H9 (cell line): ENCODE measurements at regions not wholly inside any gene's neighbourhood (a gene's known extent, or its start where the extent isn't known, plus 50 kb on each side); places are given as distances from the start of the nearest gene placed in this dataset.

Experiments
- DNase-seq: peaks from one replicate; pipeline ENCODE4 v3.0.0-alpha.2; 2017
- H2AFZ ChIP-seq: one replicate; pipeline ENCODE4 v1.6.1; 2013; ENCODE audit warnings: mild to moderate bottlenecking, low read length, control low read depth, moderate library complexity
- H2AK5ac ChIP-seq: 2 replicates; pipeline ENCODE4 v1.6.1; 2013; ENCODE audit warnings: low read length, control low read depth, mixed read lengths; ENCODE audit not compliant: insufficient read length
- H2BK120ac ChIP-seq: one replicate; pipeline ENCODE4 v1.6.1; 2013; ENCODE audit warnings: low read depth, mild to moderate bottlenecking, low read length, control low read depth, inconsistent platforms; ENCODE audit not compliant: poor library complexity, severe bottlenecking
- H2BK12ac ChIP-seq: 2 replicates; pipeline ENCODE4 v1.6.1; 2013; ENCODE audit warnings: low read length, control low read depth, mixed read lengths, low read depth; ENCODE audit not compliant: insufficient read length
- H2BK15ac ChIP-seq: 2 replicates; pipeline ENCODE4 v1.6.1; 2013; ENCODE audit warnings: low read depth, low read length, control low read depth
- H2BK20ac ChIP-seq: one replicate; pipeline ENCODE4 v1.6.1; 2013; ENCODE audit warnings: low read depth, mild to moderate bottlenecking, low read length, control low read depth, inconsistent platforms; ENCODE audit not compliant: poor library complexity, severe bottlenecking
- H2BK5ac ChIP-seq: 2 replicates; pipeline ENCODE4 v1.6.1; 2013; ENCODE audit warnings: low read length, control low read depth, mixed read lengths; ENCODE audit not compliant: insufficient read length
- H3K14ac ChIP-seq: 2 replicates; pipeline ENCODE4 v1.6.1; 2013; ENCODE audit warnings: low read length, control low read depth; ENCODE audit not compliant: insufficient read depth
- H3K18ac ChIP-seq: 2 replicates; pipeline ENCODE4 v1.6.1; 2013; ENCODE audit warnings: low read depth, mild to moderate bottlenecking, mixed read lengths, low read length, control low read depth; ENCODE audit not compliant: insufficient read length
- H3K23ac ChIP-seq: 2 replicates; pipeline ENCODE4 v1.6.1; 2013; ENCODE audit warnings: low read length, control low read depth, mixed read lengths, low read depth; ENCODE audit not compliant: insufficient read length
- H3K23me2 ChIP-seq: 2 replicates; pipeline ENCODE4 v1.6.1; 2013; ENCODE audit warnings: low read depth, mild to moderate bottlenecking, mixed read lengths, low read length, control low read depth; ENCODE audit not compliant: insufficient read length, poor library complexity, severe bottlenecking
- H3K27ac ChIP-seq: 2 replicates; pipeline ENCODE4 v1.5.1; 2013; ENCODE audit warnings: low read length, control low read depth, mixed read lengths, low read depth; ENCODE audit not compliant: insufficient read length
- H3K27me3 ChIP-seq: 2 replicates; pipeline ENCODE4 v1.6.1; 2013; ENCODE audit warnings: low read length, control low read depth, inconsistent platforms; ENCODE audit not compliant: insufficient read depth
- H3K4ac ChIP-seq: 2 replicates; pipeline ENCODE4 v1.6.1; 2013; ENCODE audit warnings: low read depth, mild to moderate bottlenecking, control low read depth, inconsistent platforms, low read length, moderate library complexity
- H3K4me1 ChIP-seq: 2 replicates; pipeline ENCODE4 v1.6.1; 2013; ENCODE audit warnings: low read length, control low read depth, inconsistent platforms; ENCODE audit not compliant: insufficient read depth
- H3K4me2 ChIP-seq: 2 replicates; pipeline ENCODE4 v1.6.1; 2013; ENCODE audit warnings: low read length, control low read depth, mixed read lengths; ENCODE audit not compliant: insufficient read length, insufficient read depth
- H3K56ac ChIP-seq: 2 replicates; pipeline ENCODE4 v1.6.1; 2013; ENCODE audit warnings: low read depth, mild to moderate bottlenecking, mixed read lengths, low read length, control low read depth; ENCODE audit not compliant: insufficient read length
- H3K79me1 ChIP-seq: 2 replicates; pipeline ENCODE4 v1.6.1; 2013; ENCODE audit warnings: low read depth, mild to moderate bottlenecking, moderate library complexity, low read length, control low read depth, inconsistent platforms; ENCODE audit not compliant: insufficient read depth, poor library complexity, severe bottlenecking
- H3K79me2 ChIP-seq: 2 replicates; pipeline ENCODE4 v1.6.1; 2013; ENCODE audit warnings: low read length, control low read depth, inconsistent platforms; ENCODE audit not compliant: insufficient read depth
- H3K9ac ChIP-seq: 2 replicates; pipeline ENCODE4 v1.6.1; 2013; ENCODE audit warnings: low read length, control low read depth, mixed read lengths; ENCODE audit not compliant: insufficient read length; ENCODE audit errors: extremely low read depth
- H3K9me3 ChIP-seq: one replicate; pipeline ENCODE4 v1.6.1; 2013; ENCODE audit warnings: low read depth, low read length, inconsistent platforms; ENCODE audit not compliant: control insufficient read depth
- H3T11ph ChIP-seq: one replicate; pipeline ENCODE4 v1.6.1; 2013; ENCODE audit warnings: mild to moderate bottlenecking, low read length, control low read depth, inconsistent platforms
- H4K20me1 ChIP-seq: one replicate; pipeline ENCODE4 v1.6.1; 2013; ENCODE audit not compliant: control insufficient read depth, insufficient read length, insufficient read depth
- H4K5ac ChIP-seq: 2 replicates; pipeline ENCODE4 v1.6.1; 2013; ENCODE audit warnings: low read depth, mild to moderate bottlenecking, mixed read lengths, low read length, control low read depth; ENCODE audit not compliant: insufficient read length
- H4K8ac ChIP-seq: replicated peaks from 2 replicates; pipeline ENCODE4 v1.6.1; 2013; ENCODE audit warnings: low read length, control low read depth, mixed read lengths, low read depth; ENCODE audit not compliant: insufficient read length
- H4K91ac ChIP-seq: 2 replicates; pipeline ENCODE4 v1.6.1; 2013; ENCODE audit warnings: low read depth, mild to moderate bottlenecking, moderate library complexity, mixed read lengths, low read length, control low read depth; ENCODE audit not compliant: insufficient read length
- H3K27ac Mint-ChIP-seq, 3 experiments: 2 replicates in 2 of 3; 3 replicates in 1 of 3; pipeline ENCODE4 v1.8.0; 2020 to 2021; ENCODE audit warnings: mixed read lengths in 3 of 3, mild to moderate bottlenecking in 1 of 3, moderate library complexity in 1 of 3
- H3K27me3 Mint-ChIP-seq: 2 replicates; pipeline ENCODE4 v1.8.0; 2021; ENCODE audit warnings: low read depth, mild to moderate bottlenecking, moderate library complexity, mixed read lengths
- H3K36me3 Mint-ChIP-seq, 3 experiments: 2 replicates in 2 of 3; 3 replicates in 1 of 3; pipeline ENCODE4 v1.8.0; 2020 to 2021; ENCODE audit warnings: low read depth in 3 of 3, mixed read lengths in 3 of 3; ENCODE audit not compliant: insufficient read depth in 1 of 3
- H3K4me1 Mint-ChIP-seq, 2 experiments: 2 replicates each; pipeline ENCODE4 v1.8.0; 2020; ENCODE audit warnings: mixed read lengths in 2 of 2
- H3K4me3 Mint-ChIP-seq, 2 experiments: 2 replicates in 1 of 2; 3 replicates in 1 of 2; pipeline ENCODE4 v1.8.0; 2020 to 2021; ENCODE audit warnings: mild to moderate bottlenecking in 2 of 2, mixed read lengths in 2 of 2, moderate library complexity in 1 of 2
- H3K9me3 Mint-ChIP-seq, 2 experiments: 2 replicates in 1 of 2; 3 replicates in 1 of 2; pipeline ENCODE4 v1.8.0; 2020; ENCODE audit warnings: mild to moderate bottlenecking in 2 of 2, mixed read lengths in 2 of 2, moderate library complexity in 1 of 2
- WGBS: extraction: QIAGEN DNeasy Blood & Tissue Kit; methylation state at CpG from one replicate; pipeline ENCODE4 v1.1.7; 2013; ENCODE audit warnings: missing lambda C conversion rate, low lambda C conversion rate, mixed read lengths; ENCODE audit not compliant: insufficient read length; ENCODE audit errors: extremely low coverage; 5-methylcytosine and 5-hydroxymethylcytosine counted together
- TF ChIP-seq, protein P1 (sequence below): fragments of 200-600 bp; sonication (generic); conservative IDR thresholded peaks from 3 replicates; pipeline ENCODE4 v1.8.0; 2021; ENCODE audit warnings: antibody characterized with exemption, mild to moderate bottlenecking

DNA sequence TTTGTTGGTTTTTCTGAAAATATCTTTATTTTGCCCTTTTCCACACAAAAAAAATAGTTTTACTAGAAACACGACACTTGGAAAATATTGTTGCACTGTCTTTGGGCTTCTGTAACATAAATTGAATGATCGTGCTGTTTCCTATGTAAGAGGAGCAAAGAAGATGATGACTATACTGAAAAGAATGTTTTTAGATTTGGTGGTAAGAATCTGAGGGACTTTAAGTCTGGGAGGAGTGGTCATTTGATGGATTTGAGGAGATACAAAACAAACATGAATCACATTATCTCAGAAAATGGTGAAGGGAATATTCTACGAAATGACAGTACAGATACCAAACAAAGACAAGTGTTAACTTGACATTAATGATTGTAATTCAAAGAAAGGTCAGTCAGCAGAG, 328.8 kb downstream of the ADAM29 start:
- Histone ChIP-seq H3K9me3 (no peaks in the 10 kb centered on the region), H3K23me2 (no peaks in the 10 kb centered on the region), H2BK12ac (no peak overlapping the region), H2AK5ac (no peak overlapping the region), H3K56ac (no peak overlapping the region), H4K91ac (no peak overlapping the region), H2BK20ac (no peak overlapping the region), H3K27me3 (no peaks in the 10 kb centered on the region), H3K14ac (no peak overlapping the region), H2BK15ac (no peak overlapping the region), H2BK5ac (no peak overlapping the region), H4K20me1 (no peaks in the 10 kb centered on the region), H3K9ac (no peak overlapping the region), H3K18ac (no peak overlapping the region), H3K23ac (no peak overlapping the region), H3K27ac (no peak overlapping the region), H3K4me2 (no peak overlapping the region), H2AFZ (no peak overlapping the region), H2BK120ac (no peak overlapping the region), H3K4me1 (no peaks in the 10 kb centered on the region), H4K8ac (no peak overlapping the region), H3T11ph (no peak overlapping the region), H3K79me1 (no peaks in the 10 kb centered on the region), H3K79me2 (no peaks in the 10 kb centered on the region), H3K4ac (no peak overlapping the region), H4K5ac (no peak overlapping the region)
- H3K27me3 Mint-ChIP-seq: no peaks in the 10 kb centered on the region
- H3K4me3 Mint-ChIP-seq: no peak overlapping the region
- 0 out of 7 replicates have a peak, but pooled peaks cover 0 to 3% (median 0%) of the 10 kb centered on the region in 3 experiments for H3K36me3 Mint-ChIP-seq
- H3K4me1 Mint-ChIP-seq: no peaks in the 10 kb centered on the region; a peak in 1 of 4 replicates
- peaks cover 2 to 3% of the 10 kb centered on the region in 2 experiments; a peak in 1 of 5 replicates for H3K9me3 Mint-ChIP-seq
- TF ChIP-seq, protein P1, sequence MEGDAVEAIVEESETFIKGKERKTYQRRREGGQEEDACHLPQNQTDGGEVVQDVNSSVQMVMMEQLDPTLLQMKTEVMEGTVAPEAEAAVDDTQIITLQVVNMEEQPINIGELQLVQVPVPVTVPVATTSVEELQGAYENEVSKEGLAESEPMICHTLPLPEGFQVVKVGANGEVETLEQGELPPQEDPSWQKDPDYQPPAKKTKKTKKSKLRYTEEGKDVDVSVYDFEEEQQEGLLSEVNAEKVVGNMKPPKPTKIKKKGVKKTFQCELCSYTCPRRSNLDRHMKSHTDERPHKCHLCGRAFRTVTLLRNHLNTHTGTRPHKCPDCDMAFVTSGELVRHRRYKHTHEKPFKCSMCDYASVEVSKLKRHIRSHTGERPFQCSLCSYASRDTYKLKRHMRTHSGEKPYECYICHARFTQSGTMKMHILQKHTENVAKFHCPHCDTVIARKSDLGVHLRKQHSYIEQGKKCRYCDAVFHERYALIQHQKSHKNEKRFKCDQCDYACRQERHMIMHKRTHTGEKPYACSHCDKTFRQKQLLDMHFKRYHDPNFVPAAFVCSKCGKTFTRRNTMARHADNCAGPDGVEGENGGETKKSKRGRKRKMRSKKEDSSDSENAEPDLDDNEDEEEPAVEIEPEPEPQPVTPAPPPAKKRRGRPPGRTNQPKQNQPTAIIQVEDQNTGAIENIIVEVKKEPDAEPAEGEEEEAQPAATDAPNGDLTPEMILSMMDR: no peak
- WGBS: no CpG with 5 or more reads among the region's 3 CpGs
- H3K27ac Mint-ChIP-seq: no peak overlapping the region
- DNase-seq: no peak
